H1 (cell line): ENCODE measurements at regions not wholly inside any gene's neighbourhood (a gene's known extent, or its start where the extent isn't known, plus 50 kb on each side); places are given as distances from the start of the nearest gene placed in this dataset.

Source experiments
- CTCF ChIA-PET: fragments of 300-600 bp; sonication (Branson Sonifier 250); formaldehyde crosslinking; loops from one replicate; lab custom pipeline; 2021; ENCODE audit not compliant: partially characterized antibody; lab: Charles Lee
- POLR2A ChIA-PET: fragments of 300-600 bp; sonication (Branson Sonifier 250); formaldehyde crosslinking; loops from one replicate; lab custom pipeline; 2021; ENCODE audit warnings: inconsistent platforms; ENCODE audit not compliant: partially characterized antibody; lab: Charles Lee
- DNase-seq, 2 experiments: peaks; one replicate each; pipeline versions ENCODE4 v3.0.0 to v3.0.0-alpha.2; 2010 to 2022; ENCODE audit warnings: low spot score in 2 of 2, low read depth in 1 of 2, mixed read lengths in 1 of 2
- FAIRE-seq: peaks from 2 replicates; lab custom pipeline; 2011; peaks lifted over from hg19 to GRCh38; lab: Jason Lieb, UNC
- H2AFZ ChIP-seq: 2 replicates; pipeline ENCODE4 v1.8.1; 2012; ENCODE audit warnings: low read length, inconsistent platforms
- H2AK5ac ChIP-seq: 2 replicates; pipeline ENCODE4 v1.6.1; 2013; ENCODE audit warnings: low read depth, low read length
- H2BK120ac ChIP-seq: replicated peaks from 2 replicates; pipeline ENCODE3; 2013; ENCODE audit warnings: low read depth, low read length, inconsistent platforms
- H2BK12ac ChIP-seq: 2 replicates; pipeline ENCODE4 v1.6.1; 2013; ENCODE audit warnings: low read depth, low read length
- H2BK15ac ChIP-seq: 2 replicates; pipeline ENCODE4 v1.6.1; 2013; ENCODE audit warnings: low read length
- H2BK20ac ChIP-seq: 2 replicates; pipeline ENCODE4 v1.6.1; 2013; ENCODE audit warnings: low read length
- H2BK5ac ChIP-seq: 2 replicates; pipeline ENCODE4 v1.6.1; 2013; ENCODE audit warnings: low read depth, low read length
- H3K14ac ChIP-seq: 2 replicates; pipeline ENCODE4 v1.6.1; 2013; ENCODE audit warnings: inconsistent platforms; ENCODE audit not compliant: insufficient read length
- H3K18ac ChIP-seq: 2 replicates; pipeline ENCODE4 v1.6.1; 2013; ENCODE audit warnings: low read length; ENCODE audit errors: extremely low read depth
- H3K23ac ChIP-seq: 2 replicates; pipeline ENCODE4 v1.6.1; 2013; ENCODE audit warnings: inconsistent platforms; ENCODE audit not compliant: insufficient read length
- H3K23me2 ChIP-seq: 2 replicates; pipeline ENCODE4 v1.6.1; 2013; ENCODE audit warnings: low read depth, low read length
- H3K27ac ChIP-seq: 2 replicates; pipeline ENCODE4 v1.6.1; 2011; ENCODE audit warnings: low read depth, low read length, inconsistent platforms
- H3K27me3 ChIP-seq, 4 experiments: replicated peaks in 1 of 4; 1 replicate in 1 of 4; 2 replicates in 3 of 4; pipeline versions ENCODE4 v1.6.1 to v1.8.1; 2011 to 2013; ENCODE audit warnings: low read length in 3 of 4, mild to moderate bottlenecking in 3 of 4, inconsistent platforms in 2 of 4, mixed read lengths in 2 of 4, moderate library complexity in 1 of 4; ENCODE audit not compliant: control insufficient read depth in 3 of 4, insufficient read depth in 3 of 4; ENCODE audit errors: extremely low read depth in 1 of 4
- H3K36me3 ChIP-seq, 4 experiments: 2 replicates each; pipeline versions ENCODE4 v1.6.1 to v1.8.1; 2011 to 2013; ENCODE audit warnings: mild to moderate bottlenecking in 4 of 4, low read length in 3 of 4, moderate library complexity in 2 of 4, control low read depth in 1 of 4, inconsistent platforms in 1 of 4; ENCODE audit not compliant: insufficient read depth in 4 of 4, control insufficient read depth in 2 of 4
- H3K4ac ChIP-seq: replicated peaks from 2 replicates; pipeline ENCODE3; 2013; ENCODE audit warnings: low read length, low read depth, mixed read lengths, inconsistent platforms; ENCODE audit not compliant: insufficient read length
- H3K4me1 ChIP-seq, 4 experiments: replicated peaks in 1 of 4; 1 replicate in 1 of 4; 2 replicates in 3 of 4; pipeline versions ENCODE4 v1.6.1 to v1.8.1; 2011 to 2013; ENCODE audit warnings: low read length in 3 of 4, inconsistent platforms in 2 of 4, mixed read lengths in 1 of 4; ENCODE audit not compliant: insufficient read depth in 4 of 4, control insufficient read depth in 3 of 4
- H3K4me2 ChIP-seq, 2 experiments: 2 replicates each; pipeline versions ENCODE4 v1.6.1 to v1.8.1; 2011 to 2013; ENCODE audit warnings: low read depth in 2 of 2, low read length in 2 of 2, control low read depth in 1 of 2, inconsistent platforms in 1 of 2, mild to moderate bottlenecking in 1 of 2; ENCODE audit not compliant: insufficient read depth in 1 of 2
- H3K4me3 ChIP-seq, 4 experiments: fragments of 200-600, 300-600 bp in 1 of 4; sonication (generic), shearing (Covaris generic), sonication (Bioruptor Twin) in 1 of 4; 2 replicates each; pipeline versions ENCODE4 v1.5.1 to v1.8.1; 2011 to 2016; ENCODE audit warnings: low read length in 4 of 4, low read depth in 3 of 4, control low read depth in 2 of 4, inconsistent platforms in 2 of 4, mild to moderate bottlenecking in 2 of 4, mixed read lengths in 1 of 4, moderate library complexity in 1 of 4; ENCODE audit not compliant: insufficient read depth in 2 of 4; ENCODE audit errors: extremely low read depth in 1 of 4
- H3K56ac ChIP-seq: replicated peaks from 2 replicates; pipeline ENCODE3; 2013; ENCODE audit warnings: low read depth, mild to moderate bottlenecking, mixed read lengths, low read length, inconsistent platforms; ENCODE audit not compliant: insufficient read length
- H3K79me1 ChIP-seq: 2 replicates; pipeline ENCODE4 v1.6.1; 2013; ENCODE audit warnings: low read depth, low read length, control low read depth
- H3K79me2 ChIP-seq, 2 experiments: 2 replicates each; pipeline versions ENCODE4 v1.6.1 to v1.8.1; 2012 to 2013; ENCODE audit warnings: low read length in 2 of 2, mild to moderate bottlenecking in 2 of 2, inconsistent platforms in 1 of 2; ENCODE audit not compliant: insufficient read depth in 2 of 2, control insufficient read depth in 1 of 2
- H3K9ac ChIP-seq, 4 experiments: replicated peaks in 1 of 4; 1 replicate in 1 of 4; 2 replicates in 3 of 4; pipeline versions ENCODE4 v1.6.1 to v1.8.1; 2011 to 2013; ENCODE audit warnings: low read depth in 3 of 4, low read length in 3 of 4, control low read depth in 2 of 4, mild to moderate bottlenecking in 2 of 4, moderate library complexity in 2 of 4, inconsistent platforms in 1 of 4; ENCODE audit errors: extremely low read depth in 1 of 4
- H3K9me3 ChIP-seq, 2 experiments: 2 replicates each; pipeline versions ENCODE4 v1.6.1 to v1.8.1; 2012 to 2013; ENCODE audit warnings: mild to moderate bottlenecking in 2 of 2, moderate library complexity in 2 of 2, control low read depth in 1 of 2, inconsistent platforms in 1 of 2, low read depth in 1 of 2, low read length in 1 of 2, mixed read lengths in 1 of 2; ENCODE audit not compliant: insufficient read depth in 2 of 2
- H4K20me1 ChIP-seq, 2 experiments: replicated peaks in 1 of 2; 2 replicates each; pipeline versions ENCODE3 to v1.8.1; 2011 to 2013; ENCODE audit warnings: inconsistent platforms in 2 of 2, low read length in 2 of 2, mild to moderate bottlenecking in 1 of 2; ENCODE audit not compliant: insufficient read depth in 2 of 2, control insufficient read depth in 1 of 2
- H4K5ac ChIP-seq: 2 replicates; pipeline ENCODE4 v1.6.1; 2013; ENCODE audit warnings: low read length, low read depth, mixed read lengths, inconsistent platforms; ENCODE audit not compliant: insufficient read length
- H4K8ac ChIP-seq: 2 replicates; pipeline ENCODE4 v1.8.0; 2013; ENCODE audit warnings: mild to moderate bottlenecking, moderate library complexity, low read length, inconsistent platforms; ENCODE audit not compliant: insufficient read depth; ENCODE audit errors: extremely low read depth
- H4K91ac ChIP-seq: replicated peaks from 2 replicates; pipeline ENCODE3; 2013; ENCODE audit warnings: low read length, mixed read lengths, inconsistent platforms; ENCODE audit not compliant: insufficient read length
- CBX5 ChIP-seq: fragments of 300-800, 300-1000 bp; sonication (generic); IDR thresholded peaks from 2 replicates; pipeline ENCODE4 v1.7.1; 2016; ENCODE audit warnings: antibody characterized with exemption, low read length, low read depth
- SP1 ChIP-seq: IDR thresholded peaks from 2 replicates; pipeline ENCODE4 v1.6.1; 2011; ENCODE audit warnings: low read depth, low read length
- WGBS, 2 experiments: shearing (Covaris generic) in 1 of 2; methylation state at CpG; one replicate each; pipeline versions ENCODE4 v1.1.6 to v1.1.7; 2013 to 2015; ENCODE audit warnings: low lambda C conversion rate in 2 of 2, mixed read lengths in 2 of 2, inconsistent platforms in 1 of 2, low coverage in 1 of 2, missing lambda C conversion rate in 1 of 2; ENCODE audit not compliant: insufficient replicate concordance in 2 of 2, insufficient coverage in 1 of 2, insufficient read length in 1 of 2; ENCODE audit errors: extremely low coverage in 1 of 2, missing lambda C conversion rate in 1 of 2; 5-methylcytosine and 5-hydroxymethylcytosine counted together
- TF ChIP-seq, protein P1 (sequence below): IDR thresholded peaks from 2 replicates; pipeline ENCODE4 v1.6.1; 2011; ENCODE audit warnings: low read length, improper control_type of control experiment

DNA sequence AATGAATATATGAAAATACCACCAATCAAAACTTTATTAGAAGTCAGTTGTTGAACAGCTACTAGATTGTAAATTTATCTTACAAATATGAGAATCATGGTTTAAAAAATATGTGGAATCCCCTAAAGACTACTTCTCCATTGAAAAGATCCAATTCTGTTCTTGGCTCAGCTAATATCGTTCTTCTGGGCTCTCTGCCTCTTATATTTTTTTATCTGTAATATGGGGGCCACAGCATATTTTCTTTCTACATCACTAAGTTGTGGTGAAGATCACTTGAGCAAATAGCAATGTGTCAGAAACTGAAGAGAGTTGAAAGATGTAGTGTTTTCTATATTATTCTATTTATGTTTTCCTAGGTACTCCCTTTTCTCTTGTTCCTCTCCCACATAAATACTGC lies 198.1 kb downstream of the FZD1 start:
- Histone ChIP-seq H3K79me2 (no peaks in the 10 kb centered on the region), H3K23ac (no peak overlapping the region), H3K27ac (no peak overlapping the region), H3K4ac (no peak overlapping the region), H3K36me3 (no peaks in the 10 kb centered on the region), H3K27me3 (no peaks in the 10 kb centered on the region), H4K5ac (no peak overlapping the region), H2BK12ac (no peak overlapping the region), H3K56ac (no peak overlapping the region), H4K8ac (no peak overlapping the region), H2AK5ac (no peak overlapping the region), H4K91ac (no peak overlapping the region), H3K23me2 (no peaks in the 10 kb centered on the region), H3K9ac (no peak overlapping the region), H3K14ac (no peak overlapping the region), H3K79me1 (no peaks in the 10 kb centered on the region), H2BK5ac (no peak overlapping the region), H2BK20ac (no peak overlapping the region), H4K20me1 (no peaks in the 10 kb centered on the region), H2AFZ (no peak overlapping the region), H3K4me2 (no peak overlapping the region), H3K4me1 (no peaks in the 10 kb centered on the region), H2BK120ac (no peak overlapping the region), H3K9me3 (no peaks in the 10 kb centered on the region), H2BK15ac (no peak overlapping the region), H3K4me3 (no peak overlapping the region), H3K18ac (no peak overlapping the region)
- DNase-seq (no peak), FAIRE-seq (no peak)
- CTCF ChIA-PET, result no interaction called here
- POLR2A ChIA-PET, result no interaction called here
- no peak for TF ChIP-seq SP1
- TF ChIP-seq, protein P1, sequence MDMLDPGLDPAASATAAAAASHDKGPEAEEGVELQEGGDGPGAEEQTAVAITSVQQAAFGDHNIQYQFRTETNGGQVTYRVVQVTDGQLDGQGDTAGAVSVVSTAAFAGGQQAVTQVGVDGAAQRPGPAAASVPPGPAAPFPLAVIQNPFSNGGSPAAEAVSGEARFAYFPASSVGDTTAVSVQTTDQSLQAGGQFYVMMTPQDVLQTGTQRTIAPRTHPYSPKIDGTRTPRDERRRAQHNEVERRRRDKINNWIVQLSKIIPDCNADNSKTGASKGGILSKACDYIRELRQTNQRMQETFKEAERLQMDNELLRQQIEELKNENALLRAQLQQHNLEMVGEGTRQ, result no peak
- TF ChIP-seq CBX5, result no peak
- 88% methylated on average over 1 of the region's 1 CpG; no CpG with 5 or more reads in 1 of the 2 experiments for WGBS, 2 experiments
